MM.1S (cell line): ENCODE measurements at regions not wholly inside any gene's neighbourhood (a gene's known extent, or its start where the extent isn't known, plus 50 kb on each side); places are given as distances from the start of the nearest gene placed in this dataset.

Source experiments
- DNase-seq: peaks from one replicate; pipeline ENCODE4 v3.0.0-alpha.2; 2015
- H2AFZ ChIP-seq: fragments of 300-600 bp; sonication (generic); 2 replicates; pipeline ENCODE4 v1.6.0; 2016; ENCODE audit warnings: antibody characterized with exemption, low read length
- H3F3A ChIP-seq: fragments of 300-600 bp; sonication (generic); 2 replicates; pipeline ENCODE4 v1.6.1; 2016; ENCODE audit warnings: mild to moderate bottlenecking, antibody characterized with exemption, low read length, moderate library complexity, mixed read lengths; ENCODE audit not compliant: insufficient read depth
- H3K27ac ChIP-seq: fragments of 300-600 bp; sonication (generic); 2 replicates; pipeline ENCODE4 v1.5.1; 2016; ENCODE audit warnings: mild to moderate bottlenecking, low read length
- H3K27me3 ChIP-seq: fragments of 300-600 bp; sonication (generic); replicated peaks from 2 replicates; pipeline ENCODE4 v1.6.0; 2016; ENCODE audit warnings: low read length; ENCODE audit not compliant: insufficient read depth
- H3K36me3 ChIP-seq: fragments of 300-600 bp; sonication (generic); replicated peaks from 2 replicates; pipeline ENCODE4 v1.6.1; 2016; ENCODE audit warnings: mild to moderate bottlenecking, low read length, mixed read lengths; ENCODE audit not compliant: insufficient read depth
- H3K4me1 ChIP-seq: fragments of 300-600 bp; sonication (generic); 2 replicates; pipeline ENCODE4 v1.6.1; 2016; ENCODE audit warnings: low read length, mixed read lengths
- H3K4me2 ChIP-seq: fragments of 300-600 bp; sonication (generic); 2 replicates; pipeline ENCODE4 v1.6.0; 2016; ENCODE audit warnings: low read depth, low read length
- H3K4me3 ChIP-seq: fragments of 300-600 bp; sonication (generic); 2 replicates; pipeline ENCODE4 v1.5.1; 2016; ENCODE audit warnings: low read length, mixed read lengths
- H3K79me2 ChIP-seq: fragments of 300-600 bp; sonication (generic); 2 replicates; pipeline ENCODE4 v1.6.1; 2016; ENCODE audit warnings: mixed run types, low read length, mixed read lengths
- H3K9ac ChIP-seq: fragments of 300-600 bp; sonication (generic); 2 replicates; pipeline ENCODE4 v1.6.1; 2016; ENCODE audit warnings: low read length, mixed read lengths
- H3K9me2 ChIP-seq: fragments of 300-600 bp; sonication (generic); replicated peaks from 2 replicates; pipeline ENCODE4 v1.6.1; 2016; ENCODE audit warnings: mild to moderate bottlenecking, low read length, mixed read lengths; ENCODE audit not compliant: insufficient read depth
- H3K9me3 ChIP-seq: fragments of 300-600 bp; sonication (generic); replicated peaks from 2 replicates; pipeline ENCODE4 v1.6.1; 2016; ENCODE audit warnings: mild to moderate bottlenecking, low read length, mixed read lengths; ENCODE audit not compliant: insufficient read depth
- H4K20me1 ChIP-seq: fragments of 300-600 bp; sonication (generic); 2 replicates; pipeline ENCODE4 v1.6.1; 2016; ENCODE audit warnings: mild to moderate bottlenecking, low read length, moderate library complexity, mixed read lengths; ENCODE audit not compliant: insufficient read depth
- EZH2 ChIP-seq: fragments of 300-600 bp; sonication (generic); optimal IDR thresholded peaks from 2 replicates; pipeline ENCODE3; 2017; ENCODE audit warnings: low read depth, mild to moderate bottlenecking, antibody characterized with exemption, low read length, mixed read lengths
- EZH2phosphoT487 ChIP-seq: fragments of 300-600 bp; sonication (generic); IDR thresholded peaks from 2 replicates; pipeline ENCODE4 v1.6.1; 2018; ENCODE audit warnings: antibody characterized with exemption, low read length
- TF ChIP-seq, protein P1 (sequence below): fragments of 300-600 bp; sonication (generic); IDR thresholded peaks from 2 replicates; pipeline ENCODE4 v1.5.1; 2016; ENCODE audit warnings: antibody characterized with exemption, low read length, mixed read lengths

- H4K20me1 ChIP-seq: no peaks in the 10 kb centered on the region
- H3K9me2 ChIP-seq: no peaks in the 10 kb centered on the region
- no peaks in the 10 kb centered on the region for H3K4me1 ChIP-seq
- H3K27me3 ChIP-seq: no peaks in the 10 kb centered on the region
- no peak overlapping the region for H3K27ac ChIP-seq
- H3K4me2 ChIP-seq: no peak overlapping the region
- TF ChIP-seq EZH2: no peak
- H3K9ac ChIP-seq: no peak overlapping the region
- no peaks in the 10 kb centered on the region for H3K79me2 ChIP-seq
- H3K9me3 ChIP-seq: no peaks in the 10 kb centered on the region
- no peaks in the 10 kb centered on the region for H3F3A ChIP-seq
- H3K36me3 ChIP-seq: no peaks in the 10 kb centered on the region
- no peak overlapping the region for H3K4me3 ChIP-seq
- H2AFZ ChIP-seq: no peak overlapping the region
- DNase-seq: no peak
Measured at GRCh38 chr4:31325300-31325699, 605.1 kb downstream of the PCDH7 start.

- Histone ChIP-seq H3K4me1 (no peaks in the 10 kb centered on the region), H3F3A (no peaks in the 10 kb centered on the region), H3K9ac (no peak overlapping the region), H3K4me3 (no peak overlapping the region), H4K20me1 (no peaks in the 10 kb centered on the region), H3K27me3 (no peaks in the 10 kb centered on the region), H3K9me2 (no peaks in the 10 kb centered on the region), H3K36me3 (no peaks in the 10 kb centered on the region), H3K79me2 (no peaks in the 10 kb centered on the region), H3K9me3 (no peaks in the 10 kb centered on the region), H3K4me2 (no peak overlapping the region), H2AFZ (no peak overlapping the region), H3K27ac (no peak overlapping the region)
- TF ChIP-seq, protein P1, sequence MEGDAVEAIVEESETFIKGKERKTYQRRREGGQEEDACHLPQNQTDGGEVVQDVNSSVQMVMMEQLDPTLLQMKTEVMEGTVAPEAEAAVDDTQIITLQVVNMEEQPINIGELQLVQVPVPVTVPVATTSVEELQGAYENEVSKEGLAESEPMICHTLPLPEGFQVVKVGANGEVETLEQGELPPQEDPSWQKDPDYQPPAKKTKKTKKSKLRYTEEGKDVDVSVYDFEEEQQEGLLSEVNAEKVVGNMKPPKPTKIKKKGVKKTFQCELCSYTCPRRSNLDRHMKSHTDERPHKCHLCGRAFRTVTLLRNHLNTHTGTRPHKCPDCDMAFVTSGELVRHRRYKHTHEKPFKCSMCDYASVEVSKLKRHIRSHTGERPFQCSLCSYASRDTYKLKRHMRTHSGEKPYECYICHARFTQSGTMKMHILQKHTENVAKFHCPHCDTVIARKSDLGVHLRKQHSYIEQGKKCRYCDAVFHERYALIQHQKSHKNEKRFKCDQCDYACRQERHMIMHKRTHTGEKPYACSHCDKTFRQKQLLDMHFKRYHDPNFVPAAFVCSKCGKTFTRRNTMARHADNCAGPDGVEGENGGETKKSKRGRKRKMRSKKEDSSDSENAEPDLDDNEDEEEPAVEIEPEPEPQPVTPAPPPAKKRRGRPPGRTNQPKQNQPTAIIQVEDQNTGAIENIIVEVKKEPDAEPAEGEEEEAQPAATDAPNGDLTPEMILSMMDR: no peak
- TF ChIP-seq EZH2phosphoT487 (no peak), EZH2 (no peak)
- DNase-seq: no peak
Measured at GRCh38 chr4:31327031-31327430, 606.9 kb downstream of the PCDH7 start.

DNA sequence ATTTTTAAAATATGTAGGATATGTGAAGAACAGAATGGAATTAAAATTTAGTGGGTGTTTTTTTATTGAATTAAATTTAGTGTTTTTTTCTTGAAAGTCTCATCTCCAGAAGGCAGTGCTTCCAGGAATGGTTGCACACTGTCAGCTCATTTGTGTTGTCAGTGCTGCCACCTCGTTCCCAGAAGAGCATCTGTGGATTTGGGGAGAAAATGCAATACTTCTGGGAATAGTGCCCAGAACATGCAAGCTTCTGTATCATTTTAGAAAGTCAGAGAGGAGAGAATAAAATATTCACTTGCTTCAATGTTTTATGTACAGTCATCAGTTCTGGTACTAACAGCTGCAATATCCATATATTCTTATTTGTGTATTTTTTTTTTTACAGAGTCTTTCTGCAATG is 608.8 kb downstream of the PCDH7 start:
- TF ChIP-seq, protein P1: no peak
- TF ChIP-seq EZH2phosphoT487 (no peak), EZH2 (no peak)
- no peak overlapping the region for H3K27ac ChIP-seq
- DNase-seq: no peak
- no peaks in the 10 kb centered on the region for H4K20me1 ChIP-seq
- no peaks in the 10 kb centered on the region for H3K9me2 ChIP-seq
- no peaks in the 10 kb centered on the region for H3K9me3 ChIP-seq
- H3F3A ChIP-seq: no peaks in the 10 kb centered on the region
- H3K4me3 ChIP-seq: no peak overlapping the region
- no peak overlapping the region for H3K9ac ChIP-seq
- H3K79me2 ChIP-seq: no peaks in the 10 kb centered on the region
- H3K36me3 ChIP-seq: no peaks in the 10 kb centered on the region
- H3K27me3 ChIP-seq: no peaks in the 10 kb centered on the region
- no peaks in the 10 kb centered on the region for H3K4me1 ChIP-seq
- H3K4me2 ChIP-seq: no peak overlapping the region
- H2AFZ ChIP-seq: no peak overlapping the region

- no peaks in the 10 kb centered on the region for H3K36me3 ChIP-seq
- no peak overlapping the region for H3K4me3 ChIP-seq
- no peaks in the 10 kb centered on the region for H3K79me2 ChIP-seq
- no peak overlapping the region for H3K27ac ChIP-seq
- H3K4me1 ChIP-seq: no peaks in the 10 kb centered on the region
- no peaks in the 10 kb centered on the region for H3K27me3 ChIP-seq
- H4K20me1 ChIP-seq: no peaks in the 10 kb centered on the region
- no peaks in the 10 kb centered on the region for H3K9me3 ChIP-seq
- TF ChIP-seq EZH2phosphoT487: no peak
- TF ChIP-seq EZH2: no peak
- TF ChIP-seq, protein P1: no peak
- H2AFZ ChIP-seq: no peak overlapping the region
- no peaks in the 10 kb centered on the region for H3K9me2 ChIP-seq
- H3K4me2 ChIP-seq: no peak overlapping the region
- DNase-seq: no peak
- no peak overlapping the region for H3K9ac ChIP-seq
- H3F3A ChIP-seq: no peaks in the 10 kb centered on the region
Measured at GRCh38 chr4:31334086-31334910, 614.1 kb downstream of the PCDH7 start.
